H1 (cell line): ENCODE measurements at regions not wholly inside any gene's neighbourhood (a gene's known extent, or its start where the extent isn't known, plus 50 kb on each side); places are given as distances from the start of the nearest gene placed in this dataset.
A peak's percentile ranks its signal among the peaks of the same experiment; 100 is the strongest.

ENCODE experiments used
- CTCF ChIA-PET: fragments of 300-600 bp; sonication (Branson Sonifier 250); formaldehyde crosslinking; loops from one replicate; lab custom pipeline; 2021; ENCODE audit not compliant: partially characterized antibody; lab: Charles Lee
- POLR2A ChIA-PET: fragments of 300-600 bp; sonication (Branson Sonifier 250); formaldehyde crosslinking; loops from one replicate; lab custom pipeline; 2021; ENCODE audit warnings: inconsistent platforms; ENCODE audit not compliant: partially characterized antibody; lab: Charles Lee
- DNase-seq, 2 experiments: peaks; one replicate each; pipeline versions ENCODE4 v3.0.0 to v3.0.0-alpha.2; 2010 to 2022; ENCODE audit warnings: low spot score in 2 of 2, low read depth in 1 of 2, mixed read lengths in 1 of 2
- FAIRE-seq: peaks from 2 replicates; lab custom pipeline; 2011; peaks lifted over from hg19 to GRCh38; lab: Jason Lieb, UNC
- H2AFZ ChIP-seq: 2 replicates; pipeline ENCODE4 v1.8.1; 2012; ENCODE audit warnings: low read length, inconsistent platforms
- H2AK5ac ChIP-seq: 2 replicates; pipeline ENCODE4 v1.6.1; 2013; ENCODE audit warnings: low read depth, low read length
- H2BK120ac ChIP-seq: replicated peaks from 2 replicates; pipeline ENCODE3; 2013; ENCODE audit warnings: low read depth, low read length, inconsistent platforms
- H2BK12ac ChIP-seq: 2 replicates; pipeline ENCODE4 v1.6.1; 2013; ENCODE audit warnings: low read depth, low read length
- H2BK15ac ChIP-seq: 2 replicates; pipeline ENCODE4 v1.6.1; 2013; ENCODE audit warnings: low read length
- H2BK20ac ChIP-seq: 2 replicates; pipeline ENCODE4 v1.6.1; 2013; ENCODE audit warnings: low read length
- H2BK5ac ChIP-seq: 2 replicates; pipeline ENCODE4 v1.6.1; 2013; ENCODE audit warnings: low read depth, low read length
- H3K14ac ChIP-seq: 2 replicates; pipeline ENCODE4 v1.6.1; 2013; ENCODE audit warnings: inconsistent platforms; ENCODE audit not compliant: insufficient read length
- H3K18ac ChIP-seq: 2 replicates; pipeline ENCODE4 v1.6.1; 2013; ENCODE audit warnings: low read length; ENCODE audit errors: extremely low read depth
- H3K23ac ChIP-seq: 2 replicates; pipeline ENCODE4 v1.6.1; 2013; ENCODE audit warnings: inconsistent platforms; ENCODE audit not compliant: insufficient read length
- H3K23me2 ChIP-seq: 2 replicates; pipeline ENCODE4 v1.6.1; 2013; ENCODE audit warnings: low read depth, low read length
- H3K27ac ChIP-seq: 2 replicates; pipeline ENCODE4 v1.6.1; 2011; ENCODE audit warnings: low read depth, low read length, inconsistent platforms
- H3K27me3 ChIP-seq, 4 experiments: replicated peaks in 1 of 4; 1 replicate in 1 of 4; 2 replicates in 3 of 4; pipeline versions ENCODE4 v1.6.1 to v1.8.1; 2011 to 2013; ENCODE audit warnings: low read length in 3 of 4, mild to moderate bottlenecking in 3 of 4, inconsistent platforms in 2 of 4, mixed read lengths in 2 of 4, moderate library complexity in 1 of 4; ENCODE audit not compliant: control insufficient read depth in 3 of 4, insufficient read depth in 3 of 4; ENCODE audit errors: extremely low read depth in 1 of 4
- H3K36me3 ChIP-seq, 4 experiments: 2 replicates each; pipeline versions ENCODE4 v1.6.1 to v1.8.1; 2011 to 2013; ENCODE audit warnings: mild to moderate bottlenecking in 4 of 4, low read length in 3 of 4, moderate library complexity in 2 of 4, control low read depth in 1 of 4, inconsistent platforms in 1 of 4; ENCODE audit not compliant: insufficient read depth in 4 of 4, control insufficient read depth in 2 of 4
- H3K4ac ChIP-seq: replicated peaks from 2 replicates; pipeline ENCODE3; 2013; ENCODE audit warnings: low read length, low read depth, mixed read lengths, inconsistent platforms; ENCODE audit not compliant: insufficient read length
- H3K4me1 ChIP-seq, 4 experiments: replicated peaks in 1 of 4; 1 replicate in 1 of 4; 2 replicates in 3 of 4; pipeline versions ENCODE4 v1.6.1 to v1.8.1; 2011 to 2013; ENCODE audit warnings: low read length in 3 of 4, inconsistent platforms in 2 of 4, mixed read lengths in 1 of 4; ENCODE audit not compliant: insufficient read depth in 4 of 4, control insufficient read depth in 3 of 4
- H3K4me2 ChIP-seq, 2 experiments: 2 replicates each; pipeline versions ENCODE4 v1.6.1 to v1.8.1; 2011 to 2013; ENCODE audit warnings: low read depth in 2 of 2, low read length in 2 of 2, control low read depth in 1 of 2, inconsistent platforms in 1 of 2, mild to moderate bottlenecking in 1 of 2; ENCODE audit not compliant: insufficient read depth in 1 of 2
- H3K4me3 ChIP-seq, 4 experiments: fragments of 200-600, 300-600 bp in 1 of 4; sonication (generic), shearing (Covaris generic), sonication (Bioruptor Twin) in 1 of 4; 2 replicates each; pipeline versions ENCODE4 v1.5.1 to v1.8.1; 2011 to 2016; ENCODE audit warnings: low read length in 4 of 4, low read depth in 3 of 4, control low read depth in 2 of 4, inconsistent platforms in 2 of 4, mild to moderate bottlenecking in 2 of 4, mixed read lengths in 1 of 4, moderate library complexity in 1 of 4; ENCODE audit not compliant: insufficient read depth in 2 of 4; ENCODE audit errors: extremely low read depth in 1 of 4
- H3K56ac ChIP-seq: replicated peaks from 2 replicates; pipeline ENCODE3; 2013; ENCODE audit warnings: low read depth, mild to moderate bottlenecking, mixed read lengths, low read length, inconsistent platforms; ENCODE audit not compliant: insufficient read length
- H3K79me1 ChIP-seq: 2 replicates; pipeline ENCODE4 v1.6.1; 2013; ENCODE audit warnings: low read depth, low read length, control low read depth
- H3K79me2 ChIP-seq, 2 experiments: 2 replicates each; pipeline versions ENCODE4 v1.6.1 to v1.8.1; 2012 to 2013; ENCODE audit warnings: low read length in 2 of 2, mild to moderate bottlenecking in 2 of 2, inconsistent platforms in 1 of 2; ENCODE audit not compliant: insufficient read depth in 2 of 2, control insufficient read depth in 1 of 2
- H3K9ac ChIP-seq, 4 experiments: replicated peaks in 1 of 4; 1 replicate in 1 of 4; 2 replicates in 3 of 4; pipeline versions ENCODE4 v1.6.1 to v1.8.1; 2011 to 2013; ENCODE audit warnings: low read depth in 3 of 4, low read length in 3 of 4, control low read depth in 2 of 4, mild to moderate bottlenecking in 2 of 4, moderate library complexity in 2 of 4, inconsistent platforms in 1 of 4; ENCODE audit errors: extremely low read depth in 1 of 4
- H3K9me3 ChIP-seq, 2 experiments: 2 replicates each; pipeline versions ENCODE4 v1.6.1 to v1.8.1; 2012 to 2013; ENCODE audit warnings: mild to moderate bottlenecking in 2 of 2, moderate library complexity in 2 of 2, control low read depth in 1 of 2, inconsistent platforms in 1 of 2, low read depth in 1 of 2, low read length in 1 of 2, mixed read lengths in 1 of 2; ENCODE audit not compliant: insufficient read depth in 2 of 2
- H4K20me1 ChIP-seq, 2 experiments: replicated peaks in 1 of 2; 2 replicates each; pipeline versions ENCODE3 to v1.8.1; 2011 to 2013; ENCODE audit warnings: inconsistent platforms in 2 of 2, low read length in 2 of 2, mild to moderate bottlenecking in 1 of 2; ENCODE audit not compliant: insufficient read depth in 2 of 2, control insufficient read depth in 1 of 2
- H4K5ac ChIP-seq: 2 replicates; pipeline ENCODE4 v1.6.1; 2013; ENCODE audit warnings: low read length, low read depth, mixed read lengths, inconsistent platforms; ENCODE audit not compliant: insufficient read length
- H4K8ac ChIP-seq: 2 replicates; pipeline ENCODE4 v1.8.0; 2013; ENCODE audit warnings: mild to moderate bottlenecking, moderate library complexity, low read length, inconsistent platforms; ENCODE audit not compliant: insufficient read depth; ENCODE audit errors: extremely low read depth
- H4K91ac ChIP-seq: replicated peaks from 2 replicates; pipeline ENCODE3; 2013; ENCODE audit warnings: low read length, mixed read lengths, inconsistent platforms; ENCODE audit not compliant: insufficient read length
- RAD21 ChIP-seq, 2 experiments: IDR thresholded peaks in 1 of 2; conservative IDR thresholded peaks in 1 of 2; 2 replicates each; pipeline ENCODE4 v1.6.1; 2011; ENCODE audit warnings: low read depth in 2 of 2, low read length in 2 of 2, improper control_type of control experiment in 1 of 2, inconsistent platforms in 1 of 2, mild to moderate bottlenecking in 1 of 2, moderate library complexity in 1 of 2
- TAF7 ChIP-seq: optimal IDR thresholded peaks from 2 replicates; pipeline ENCODE3; 2011; ENCODE audit warnings: low read depth, mild to moderate bottlenecking, inconsistent platforms, low read length, moderate library complexity, borderline replicate concordance
- WGBS, 2 experiments: shearing (Covaris generic) in 1 of 2; methylation state at CpG; one replicate each; pipeline versions ENCODE4 v1.1.6 to v1.1.7; 2013 to 2015; ENCODE audit warnings: low lambda C conversion rate in 2 of 2, mixed read lengths in 2 of 2, inconsistent platforms in 1 of 2, low coverage in 1 of 2, missing lambda C conversion rate in 1 of 2; ENCODE audit not compliant: insufficient replicate concordance in 2 of 2, insufficient coverage in 1 of 2, insufficient read length in 1 of 2; ENCODE audit errors: extremely low coverage in 1 of 2, missing lambda C conversion rate in 1 of 2; 5-methylcytosine and 5-hydroxymethylcytosine counted together

GRCh38 chr15:69836526-69837230 lies 261.0 kb downstream of the TLE3 start:
- H3K27ac ChIP-seq = no peak overlapping the region
- no peak overlapping the region for H2AK5ac ChIP-seq
- H3K9me3 ChIP-seq = no peaks in the 10 kb centered on the region
- no peak overlapping the region for H3K23ac ChIP-seq
- no peak overlapping the region for H2BK5ac ChIP-seq
- DNase-seq (no peak), FAIRE-seq (no peak)
- H3K27me3 ChIP-seq = no peaks in the 10 kb centered on the region
- no peak overlapping the region for H4K91ac ChIP-seq
- no peak overlapping the region for H3K4ac ChIP-seq
- H3K36me3 ChIP-seq = no peaks in the 10 kb centered on the region
- POLR2A ChIA-PET = interaction anchor here (1.3 kb wide), 1 partner anchor 9 kb away, joined by 3 read pairs; no protein-coding TSS in a partner anchor
- no peaks in the 10 kb centered on the region for H3K79me2 ChIP-seq
- H3K79me1 ChIP-seq = no peaks in the 10 kb centered on the region
- H3K9ac ChIP-seq = no peak overlapping the region
- no peak overlapping the region for H2BK120ac ChIP-seq
- H3K4me3 ChIP-seq = no peak overlapping the region
- no peak overlapping the region for H3K14ac ChIP-seq
- 92% methylated on average over 10 of the region's 10 CpGs; no CpG with 5 or more reads in 1 of the 2 experiments for WGBS, 2 experiments
- H2BK12ac ChIP-seq = 0 out of 2 replicates have a peak overlapping the region, but pooled peaks have one; percentile 9
- CTCF ChIA-PET = interaction anchor here (0.8 to 2.0 kb wide), 4 partner anchors 9 to 74 kb away, joined by 3 to 6 read pairs (median 5); no protein-coding TSS in a partner anchor
- H3K56ac ChIP-seq = no peak overlapping the region
- no peak overlapping the region for H3K4me2 ChIP-seq
- no peaks in the 10 kb centered on the region; a peak in 1 of 7 replicates for H3K4me1 ChIP-seq
- no peak overlapping the region for H2BK15ac ChIP-seq
- peaks cover 2% of the 10 kb centered on the region; the same call in 1 of the 2 replicates for H3K23me2 ChIP-seq
- H2BK20ac ChIP-seq = no peak overlapping the region
- no peak overlapping the region for H3K18ac ChIP-seq
- H4K8ac ChIP-seq = no peak overlapping the region
- H4K5ac ChIP-seq = no peak overlapping the region
- H2AFZ ChIP-seq = no peak overlapping the region
- 0 out of 4 replicates have a peak, but pooled peaks of 1 of the 2 experiments have one; percentile 7 for TF ChIP-seq RAD21 (IDR thresholded peaks at IDR 0.05 in 1 of 2, conservative IDR thresholded peaks at IDR 0.05 in 1 of 2; ENCODE audit: low read depth in 2 of 2, low read length in 2 of 2)
- no peak for TF ChIP-seq TAF7
- no peaks in the 10 kb centered on the region for H4K20me1 ChIP-seq
